PFSK-1 (cell line): ENCODE measurements at regions not wholly inside any gene's neighbourhood (a gene's known extent, or its start where the extent isn't known, plus 50 kb on each side); places are given as distances from the start of the nearest gene placed in this dataset.

Source experiments
- FOXP2 ChIP-seq: optimal IDR thresholded peaks from 2 replicates; pipeline ENCODE3; 2011; ENCODE audit warnings: borderline replicate concordance, control low read depth, inconsistent platforms; ENCODE audit not compliant: insufficient read depth; ENCODE audit errors: extremely low read length, extremely low read depth
- POLR2AphosphoS5 ChIP-seq: IDR thresholded peaks from 2 replicates; pipeline ENCODE4 v1.6.1; 2012; ENCODE audit warnings: low read depth, mild to moderate bottlenecking, control low read depth, low read length, moderate library complexity
- SIN3A ChIP-seq: IDR thresholded peaks from 2 replicates; pipeline ENCODE4 v1.6.1; 2012; ENCODE audit warnings: mild to moderate bottlenecking, low read length, moderate library complexity, borderline replicate concordance; ENCODE audit not compliant: insufficient read depth
- TAF1 ChIP-seq: IDR thresholded peaks from 2 replicates; pipeline ENCODE4 v1.6.1; 2012; ENCODE audit warnings: low read length, control low read depth, borderline replicate concordance; ENCODE audit not compliant: insufficient read depth
- TF ChIP-seq, protein P1 (sequence below), 2 experiments: IDR thresholded peaks; 2 replicates each; pipeline versions ENCODE4 v1.6.1 to v1.8.0; 2011 to 2012; ENCODE audit warnings: low read depth in 2 of 2, low read length in 2 of 2, control low read depth in 1 of 2, inconsistent platforms in 1 of 2, mild to moderate bottlenecking in 1 of 2, moderate library complexity in 1 of 2; ENCODE audit not compliant: insufficient read depth in 1 of 2

DNA sequence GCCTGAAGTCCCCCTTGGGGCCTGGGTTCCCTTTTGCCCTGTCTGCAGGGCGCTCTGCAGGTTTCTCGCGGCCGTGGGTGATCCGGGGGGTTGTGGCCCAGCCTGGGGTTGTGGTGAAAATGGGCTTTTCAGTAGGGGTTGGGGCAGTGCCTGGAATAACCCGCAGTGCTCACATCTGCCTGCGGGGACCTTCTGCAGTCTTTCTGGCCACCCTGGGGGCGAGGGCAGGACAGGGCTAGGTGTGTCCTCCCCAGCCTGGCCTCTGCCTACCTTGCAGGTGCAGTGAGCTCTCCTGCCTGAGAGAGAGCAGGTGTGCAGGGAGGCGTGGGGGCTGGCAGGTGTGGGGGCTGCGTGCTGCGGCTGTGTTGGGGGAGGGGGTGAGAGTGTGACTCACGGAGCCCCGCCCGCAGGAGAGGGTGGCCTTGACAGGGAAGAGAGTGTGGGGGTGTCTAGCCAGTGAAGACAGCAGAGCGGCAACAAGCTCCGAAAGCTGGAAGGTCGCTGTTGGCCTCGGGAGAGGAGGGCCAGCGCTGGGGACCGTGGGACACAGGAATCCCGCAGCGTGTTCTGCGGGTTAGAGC, 131.4 kb downstream of the MRPL36 start:
- TF ChIP-seq POLR2AphosphoS5 (no peak), TAF1 (no peak), SIN3A (no peak), FOXP2 (no peak)
- TF ChIP-seq, protein P1, sequence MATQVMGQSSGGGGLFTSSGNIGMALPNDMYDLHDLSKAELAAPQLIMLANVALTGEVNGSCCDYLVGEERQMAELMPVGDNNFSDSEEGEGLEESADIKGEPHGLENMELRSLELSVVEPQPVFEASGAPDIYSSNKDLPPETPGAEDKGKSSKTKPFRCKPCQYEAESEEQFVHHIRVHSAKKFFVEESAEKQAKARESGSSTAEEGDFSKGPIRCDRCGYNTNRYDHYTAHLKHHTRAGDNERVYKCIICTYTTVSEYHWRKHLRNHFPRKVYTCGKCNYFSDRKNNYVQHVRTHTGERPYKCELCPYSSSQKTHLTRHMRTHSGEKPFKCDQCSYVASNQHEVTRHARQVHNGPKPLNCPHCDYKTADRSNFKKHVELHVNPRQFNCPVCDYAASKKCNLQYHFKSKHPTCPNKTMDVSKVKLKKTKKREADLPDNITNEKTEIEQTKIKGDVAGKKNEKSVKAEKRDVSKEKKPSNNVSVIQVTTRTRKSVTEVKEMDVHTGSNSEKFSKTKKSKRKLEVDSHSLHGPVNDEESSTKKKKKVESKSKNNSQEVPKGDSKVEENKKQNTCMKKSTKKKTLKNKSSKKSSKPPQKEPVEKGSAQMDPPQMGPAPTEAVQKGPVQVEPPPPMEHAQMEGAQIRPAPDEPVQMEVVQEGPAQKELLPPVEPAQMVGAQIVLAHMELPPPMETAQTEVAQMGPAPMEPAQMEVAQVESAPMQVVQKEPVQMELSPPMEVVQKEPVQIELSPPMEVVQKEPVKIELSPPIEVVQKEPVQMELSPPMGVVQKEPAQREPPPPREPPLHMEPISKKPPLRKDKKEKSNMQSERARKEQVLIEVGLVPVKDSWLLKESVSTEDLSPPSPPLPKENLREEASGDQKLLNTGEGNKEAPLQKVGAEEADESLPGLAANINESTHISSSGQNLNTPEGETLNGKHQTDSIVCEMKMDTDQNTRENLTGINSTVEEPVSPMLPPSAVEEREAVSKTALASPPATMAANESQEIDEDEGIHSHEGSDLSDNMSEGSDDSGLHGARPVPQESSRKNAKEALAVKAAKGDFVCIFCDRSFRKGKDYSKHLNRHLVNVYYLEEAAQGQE (IDR thresholded peaks at IDR 0.05; ENCODE audit: insufficient read depth in 1 of 2, low read depth in 2 of 2, low read length in 2 of 2) = no peak
